ENCODE measurements at regions not wholly inside any gene's neighbourhood (a gene's known extent, or its start where the extent isn't known, plus 50 kb on each side); places are given as distances from the start of the nearest gene placed in this dataset.

DNA sequence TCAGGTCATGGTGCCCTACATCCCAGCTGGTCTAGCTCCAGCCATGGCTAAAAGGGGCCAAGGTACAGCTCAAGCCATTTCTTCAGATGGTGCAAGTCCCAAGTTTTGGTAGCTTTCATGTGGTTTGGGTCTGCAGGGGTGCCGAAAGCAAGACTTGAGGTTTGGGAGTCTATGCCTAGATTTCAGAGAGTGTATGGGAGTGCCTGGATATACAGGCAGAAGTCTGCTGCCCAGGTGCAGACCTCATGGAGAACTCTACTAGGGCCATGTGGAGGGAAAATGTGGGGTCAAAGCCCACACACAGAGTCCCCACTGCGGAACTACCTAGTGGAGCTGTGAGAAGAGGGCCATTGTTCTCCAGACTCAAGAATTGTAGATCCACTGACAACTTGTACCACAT is 1000.9 kb upstream of the ADGRB3 start:
- Histone ChIP-seq H3K79me1 (ENCODE audit: low read depth, low read length) (no peaks in the 10 kb centered on the region), H3K14ac (ENCODE audit: insufficient read length) (no peak overlapping the region), H3K4me2 (ENCODE audit: insufficient read depth in 1 of 2, low read depth in 2 of 2, low read length in 2 of 2) (no peak overlapping the region), H3K23me2 (ENCODE audit: low read depth, low read length) (no peaks in the 10 kb centered on the region), H2BK5ac (ENCODE audit: low read depth, low read length) (no peak overlapping the region), H3K9ac (replicated peaks in 1 of 4; ENCODE audit: extremely low read depth in 1 of 4, low read depth in 3 of 4, low read length in 3 of 4) (no peak overlapping the region), H3K79me2 (ENCODE audit: control insufficient read depth in 1 of 2, insufficient read depth in 2 of 2, low read length in 2 of 2) (no peaks in the 10 kb centered on the region), H3K27me3 (replicated peaks in 1 of 4; ENCODE audit: control insufficient read depth in 3 of 4, extremely low read depth in 1 of 4, insufficient read depth in 3 of 4, low read length in 3 of 4) (no peaks in the 10 kb centered on the region), H3K56ac (replicated peaks; ENCODE audit: insufficient read length, low read depth, low read length) (no peak overlapping the region), H3K4me3 (ENCODE audit: extremely low read depth in 1 of 4, insufficient read depth in 2 of 4, low read depth in 3 of 4, low read length in 4 of 4) (no peak overlapping the region), H3K4ac (replicated peaks; ENCODE audit: insufficient read length, low read depth, low read length) (no peak overlapping the region), H3K27ac (ENCODE audit: low read depth, low read length) (no peak overlapping the region), H4K91ac (replicated peaks; ENCODE audit: insufficient read length, low read length) (no peak overlapping the region), H2BK20ac (ENCODE audit: low read length) (no peak overlapping the region), H4K5ac (ENCODE audit: insufficient read length, low read depth, low read length) (no peak overlapping the region), H3K4me1 (replicated peaks in 1 of 4; ENCODE audit: control insufficient read depth in 3 of 4, insufficient read depth in 4 of 4, low read length in 3 of 4) (no peaks in the 10 kb centered on the region), H3K9me3 (ENCODE audit: insufficient read depth in 2 of 2, low read depth in 1 of 2, low read length in 1 of 2) (peaks cover 5 to 11% of the 10 kb centered on the region in 2 experiments; a peak in 3 of 4 replicates), H4K8ac (ENCODE audit: extremely low read depth, insufficient read depth, low read length) (no peak overlapping the region), H3K23ac (ENCODE audit: insufficient read length) (no peak overlapping the region), H4K20me1 (replicated peaks in 1 of 2; ENCODE audit: control insufficient read depth in 1 of 2, insufficient read depth in 2 of 2, low read length in 2 of 2) (no peaks in the 10 kb centered on the region), H2AFZ (ENCODE audit: low read length) (no peak overlapping the region), H3K36me3 (ENCODE audit: control insufficient read depth in 2 of 4, insufficient read depth in 4 of 4, low read length in 3 of 4) (no peaks in the 10 kb centered on the region), H2BK15ac (ENCODE audit: low read length) (no peak overlapping the region), H2BK12ac (ENCODE audit: low read depth, low read length) (no peak overlapping the region), H2AK5ac (ENCODE audit: low read depth, low read length) (no peak overlapping the region), H3K18ac (ENCODE audit: extremely low read depth, low read length) (no peak overlapping the region), H2BK120ac (replicated peaks; ENCODE audit: low read depth, low read length) (no peak overlapping the region)
- 84% methylated on average over 2 of the region's 2 CpGs; no CpG with 5 or more reads in 1 of the 2 experiments for WGBS, 2 experiments (ENCODE audit: extremely low coverage in 1 of 2, insufficient coverage in 1 of 2, insufficient read length in 1 of 2, insufficient replicate concordance in 2 of 2, low coverage in 1 of 2, low lambda C conversion rate in 2 of 2, missing lambda C conversion rate in 1 of 2)
- no peak for DNase-seq (ENCODE audit: low read depth in 1 of 2, low spot score in 2 of 2)
- POLR2A ChIA-PET (ENCODE audit: partially characterized antibody), result no interaction called here
- TF ChIP-seq SIRT6 (IDR thresholded peaks at IDR 0.05; ENCODE audit: low read length), result no peak
- TF ChIP-seq CREB1 (IDR thresholded peaks at IDR 0.05), result no peak
- CTCF ChIA-PET (ENCODE audit: partially characterized antibody), result no interaction called here
- no peak for FAIRE-seq

Measured in H1 (cell line).